HG02759 (cell line): ENCODE measurements at regions not wholly inside any gene's neighbourhood (a gene's known extent, or its start where the extent isn't known, plus 50 kb on each side); places are given as distances from the start of the nearest gene placed in this dataset.

Experiments
- ATAC-seq: cut with Tn5 transposase; IDR thresholded peaks from one replicate; pipeline ENCODE4 v1.9.1; 2021; ENCODE audit warnings: mild to moderate bottlenecking, moderate library complexity; ENCODE audit not compliant: unreplicated experiment

- ATAC-seq, result no peak
Observed at GRCh38 chr6:21807299-21808044, 213.9 kb downstream of the SOX4 start.

- no peak for ATAC-seq
Observed at GRCh38 chr6:21808045-21808470, 214.5 kb downstream of the SOX4 start.

GRCh38 chr6:21808551-21809242 is 215.1 kb downstream of the SOX4 start:
- no peak for ATAC-seq

- ATAC-seq, result no peak
Observed at GRCh38 chr6:21811484-21811883, 217.9 kb downstream of the SOX4 start.

GRCh38 chr6:21816231-21816630 is 222.7 kb downstream of the SOX4 start:
- ATAC-seq, result no peak

- no peak for ATAC-seq
Observed at GRCh38 chr6:21820442-21820841, 226.9 kb downstream of the SOX4 start.

GRCh38 chr6:21823371-21823770 is 229.8 kb downstream of the SOX4 start:
- ATAC-seq, result no peak

GRCh38 chr6:21824431-21825177 is 231.1 kb downstream of the SOX4 start:
- no peak for ATAC-seq

- no peak for ATAC-seq
Observed at GRCh38 chr6:21826023-21826422, 232.5 kb downstream of the SOX4 start.

GRCh38 chr6:21826904-21827303 is 233.4 kb downstream of the SOX4 start:
- ATAC-seq, result no peak

- no peak for ATAC-seq
Observed at GRCh38 chr6:21827425-21828202, 234.1 kb downstream of the SOX4 start.

GRCh38 chr6:21828704-21829103 is 235.2 kb downstream of the SOX4 start:
- no peak for ATAC-seq

- no peak for ATAC-seq
Observed at GRCh38 chr6:21829126-21829525, 235.6 kb downstream of the SOX4 start.

GRCh38 chr6:21831521-21832291 is 238.2 kb downstream of the SOX4 start:
- ATAC-seq, result no peak

GRCh38 chr6:21836277-21836676 is 242.7 kb downstream of the SOX4 start:
- no peak for ATAC-seq

GRCh38 chr6:21836772-21837425 is 243.3 kb downstream of the SOX4 start:
- no peak for ATAC-seq

- ATAC-seq, result no peak
Observed at GRCh38 chr6:21840428-21840827, 246.9 kb downstream of the SOX4 start.

- ATAC-seq, result no peak
Observed at GRCh38 chr6:21842875-21843645, 249.5 kb downstream of the SOX4 start.
